Activated CD4-positive, alpha-beta memory T cell treated with anti-CD3 and anti-CD28 coated beads, Interleukin-2, amount 10 ng/mL, durations not matched to agents 7 days and 5 days (primary cell): ENCODE measurements at regions not wholly inside any gene's neighbourhood (a gene's known extent, or its start where the extent isn't known, plus 50 kb on each side); places are given as distances from the start of the nearest gene placed in this dataset.

ENCODE experiments used
- CTCF ChIA-PET: fragments of 350-600 bp; sonication (Branson Sonifier 250); formaldehyde crosslinking; loops from one replicate; lab custom pipeline; 2021; ENCODE audit warnings: antibody characterized with exemption, inconsistent platforms; lab: Charles Lee
- POLR2A ChIA-PET: fragments of 350-600 bp; sonication (Branson Sonifier 250); formaldehyde crosslinking; loops from one replicate; lab custom pipeline; 2021; ENCODE audit warnings: antibody characterized with exemption; lab: Charles Lee
- DNase-seq: peaks from one replicate; pipeline ENCODE4 v3.0.0-alpha.2; 2020
- H3K27ac Mint-ChIP-seq: one replicate; pipeline ENCODE4 v1.8.0; 2021; ENCODE audit warnings: mild to moderate bottlenecking, mixed read lengths
- H3K27me3 Mint-ChIP-seq: one replicate; pipeline ENCODE4 v1.8.0; 2021; ENCODE audit warnings: mixed read lengths
- H3K36me3 Mint-ChIP-seq: one replicate; pipeline ENCODE4 v1.8.0; 2021; ENCODE audit warnings: low read depth, mixed read lengths
- H3K4me1 Mint-ChIP-seq: one replicate; pipeline ENCODE4 v1.8.0; 2021; ENCODE audit warnings: mixed read lengths
- H3K4me3 Mint-ChIP-seq: one replicate; pipeline ENCODE4 v1.8.0; 2021; ENCODE audit warnings: mild to moderate bottlenecking, mixed read lengths
- H3K9me3 Mint-ChIP-seq: one replicate; pipeline ENCODE4 v1.8.0; 2021; ENCODE audit warnings: mixed read lengths

GRCh38 chr17:82998637-82999036, 80.8 kb upstream of the METRNL start:
- H3K36me3 Mint-ChIP-seq = peaks cover 35% of the 10 kb centered on the region
- POLR2A ChIA-PET = no interaction called here

DNA sequence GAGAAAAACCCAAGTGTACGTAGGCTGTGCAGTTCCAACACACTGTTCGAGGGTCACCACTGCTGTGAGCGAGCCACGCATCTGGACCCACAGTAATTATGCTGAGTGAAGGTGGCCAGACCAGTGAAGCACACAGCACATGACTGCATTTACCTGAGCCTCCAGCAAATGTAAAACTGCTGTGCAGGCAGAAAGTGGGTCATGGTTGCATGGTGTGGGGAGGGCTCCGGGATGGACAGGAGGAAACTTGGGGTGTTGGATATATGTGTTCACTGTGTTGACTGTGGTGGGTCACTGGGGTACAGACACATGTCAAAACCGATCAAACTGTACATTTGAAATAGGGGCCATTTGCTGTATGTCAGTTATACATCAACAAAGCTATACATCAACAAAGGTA, 78.7 kb upstream of the METRNL start:
- Mint-ChIP-seq H3K36me3 (peaks cover 31% of the 10 kb centered on the region), H3K27me3 (no peaks in the 10 kb centered on the region), H3K4me1 (no peaks in the 10 kb centered on the region), H3K27ac (no peak overlapping the region), H3K9me3 (peaks cover 7% of the 10 kb centered on the region), H3K4me3 (no peak overlapping the region)
- no peak for DNase-seq
- CTCF ChIA-PET = no interaction called here
- POLR2A ChIA-PET = no interaction called here

More at GRCh38 chr17:82998637-82999036, 80.8 kb upstream of the METRNL start:
- Mint-ChIP-seq H3K27me3 (peaks cover 7% of the 10 kb centered on the region), H3K4me3 (no peak overlapping the region), H3K9me3 (peaks cover 12% of the 10 kb centered on the region), H3K4me1 (no peaks in the 10 kb centered on the region), H3K27ac (no peak overlapping the region)
- CTCF ChIA-PET = no interaction called here
- no peak for DNase-seq

DNA sequence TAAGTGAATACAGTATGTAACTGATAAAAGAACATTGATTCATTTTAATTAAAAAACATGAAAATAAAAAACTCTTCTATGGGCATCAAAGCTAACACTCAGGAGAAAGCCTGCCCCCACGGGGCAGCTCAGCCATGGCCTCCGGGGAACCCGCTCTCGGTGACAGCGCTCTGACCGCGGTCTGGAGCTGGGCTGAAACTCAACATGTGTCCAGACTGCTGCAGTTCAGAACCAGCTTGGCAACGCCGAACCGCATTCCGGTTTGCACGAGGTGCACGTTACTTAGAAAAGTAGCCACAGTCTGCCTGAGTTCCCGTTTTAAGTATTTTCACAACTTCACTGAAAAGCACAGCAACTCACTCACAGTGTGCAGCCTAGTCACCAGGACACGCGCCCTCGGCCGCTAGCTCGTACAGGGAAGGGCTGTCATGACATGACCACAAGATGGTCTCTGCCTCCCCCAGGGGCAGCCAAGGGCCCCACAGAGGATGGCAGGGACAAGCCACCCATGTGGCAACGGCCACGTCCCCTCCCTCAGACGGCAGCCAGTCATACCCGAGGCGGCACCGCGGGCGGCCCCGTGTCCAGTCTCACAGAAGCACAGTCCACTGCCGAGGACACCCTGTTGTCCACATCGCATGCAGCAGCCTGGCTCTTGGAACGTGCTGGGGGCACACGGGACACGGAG, 77.1 kb upstream of the METRNL start:
- DNase-seq = no peak
- POLR2A ChIA-PET = no interaction called here
- Mint-ChIP-seq H3K4me1 (no peaks in the 10 kb centered on the region), H3K36me3 (peaks cover 28% of the 10 kb centered on the region), H3K9me3 (peaks cover 7% of the 10 kb centered on the region), H3K27me3 (no peaks in the 10 kb centered on the region), H3K27ac (no peak overlapping the region), H3K4me3 (no peak overlapping the region)
- CTCF ChIA-PET = no interaction called here

DNA sequence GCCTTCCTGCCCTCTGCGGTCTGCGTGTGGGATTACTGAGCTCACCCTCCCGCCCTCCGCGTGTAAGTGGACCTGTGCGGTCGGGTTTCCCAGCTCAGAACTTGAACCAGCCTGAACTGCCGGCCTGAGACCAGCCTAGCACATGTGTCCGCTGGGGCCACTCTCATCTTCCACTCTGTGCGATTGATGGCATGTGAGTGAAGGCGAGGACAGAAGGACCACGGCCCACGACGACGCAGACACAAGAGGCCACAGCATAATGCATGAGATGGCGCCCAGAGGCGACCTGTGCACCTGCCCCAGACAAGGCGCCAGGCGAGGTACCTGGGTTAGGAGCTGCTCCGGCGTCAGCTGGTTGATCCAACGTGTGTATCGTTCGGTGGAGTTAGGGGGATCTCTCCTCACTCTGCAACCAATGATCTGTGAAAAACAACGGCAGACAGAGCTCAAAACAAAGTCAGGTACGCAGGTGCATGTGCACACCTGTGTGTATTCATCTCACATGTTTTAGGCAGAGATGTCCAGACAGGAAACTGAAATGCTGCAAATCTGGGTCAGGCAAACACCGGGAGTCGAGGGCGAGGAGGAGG, 74.5 kb upstream of the METRNL start:
- no peak overlapping the region for H3K4me3 Mint-ChIP-seq
- peaks cover 22% of the 10 kb centered on the region for H3K36me3 Mint-ChIP-seq
- no peak overlapping the region for H3K27ac Mint-ChIP-seq
- no peaks in the 10 kb centered on the region for H3K4me1 Mint-ChIP-seq
- no peaks in the 10 kb centered on the region for H3K27me3 Mint-ChIP-seq
- DNase-seq = no peak
- no peaks in the 10 kb centered on the region for H3K9me3 Mint-ChIP-seq
- ChIA-PET CTCF (no interaction called here), POLR2A (no interaction called here)

DNA sequence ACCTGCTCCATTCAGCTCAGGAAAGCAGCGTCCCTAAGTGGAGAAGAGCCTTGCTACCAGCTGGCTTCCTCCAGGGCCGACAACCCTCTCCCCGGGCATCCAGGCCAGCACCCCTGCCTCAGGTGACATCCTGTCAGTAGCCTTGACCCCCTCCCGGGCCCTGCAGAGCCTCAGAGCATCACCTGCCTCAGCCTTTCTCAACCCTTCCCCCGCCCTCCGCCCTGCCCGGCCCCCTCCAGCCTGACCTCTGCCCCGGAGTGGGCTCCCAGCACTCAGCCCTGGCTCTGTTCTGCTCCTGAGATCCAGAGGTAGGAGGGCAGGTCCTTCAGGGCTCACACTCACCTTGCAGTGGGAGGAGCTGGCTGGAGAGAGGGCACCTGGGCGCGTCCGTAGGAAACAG, 73.8 kb upstream of the METRNL start:
- POLR2A ChIA-PET = no interaction called here
- H3K27ac Mint-ChIP-seq = no peak overlapping the region
- DNase-seq = no peak
- CTCF ChIA-PET = no interaction called here
- no peaks in the 10 kb centered on the region for H3K4me1 Mint-ChIP-seq
- peaks cover 20% of the 10 kb centered on the region for H3K36me3 Mint-ChIP-seq
- H3K9me3 Mint-ChIP-seq = no peaks in the 10 kb centered on the region
- no peaks in the 10 kb centered on the region for H3K27me3 Mint-ChIP-seq
- H3K4me3 Mint-ChIP-seq = no peak overlapping the region

DNA sequence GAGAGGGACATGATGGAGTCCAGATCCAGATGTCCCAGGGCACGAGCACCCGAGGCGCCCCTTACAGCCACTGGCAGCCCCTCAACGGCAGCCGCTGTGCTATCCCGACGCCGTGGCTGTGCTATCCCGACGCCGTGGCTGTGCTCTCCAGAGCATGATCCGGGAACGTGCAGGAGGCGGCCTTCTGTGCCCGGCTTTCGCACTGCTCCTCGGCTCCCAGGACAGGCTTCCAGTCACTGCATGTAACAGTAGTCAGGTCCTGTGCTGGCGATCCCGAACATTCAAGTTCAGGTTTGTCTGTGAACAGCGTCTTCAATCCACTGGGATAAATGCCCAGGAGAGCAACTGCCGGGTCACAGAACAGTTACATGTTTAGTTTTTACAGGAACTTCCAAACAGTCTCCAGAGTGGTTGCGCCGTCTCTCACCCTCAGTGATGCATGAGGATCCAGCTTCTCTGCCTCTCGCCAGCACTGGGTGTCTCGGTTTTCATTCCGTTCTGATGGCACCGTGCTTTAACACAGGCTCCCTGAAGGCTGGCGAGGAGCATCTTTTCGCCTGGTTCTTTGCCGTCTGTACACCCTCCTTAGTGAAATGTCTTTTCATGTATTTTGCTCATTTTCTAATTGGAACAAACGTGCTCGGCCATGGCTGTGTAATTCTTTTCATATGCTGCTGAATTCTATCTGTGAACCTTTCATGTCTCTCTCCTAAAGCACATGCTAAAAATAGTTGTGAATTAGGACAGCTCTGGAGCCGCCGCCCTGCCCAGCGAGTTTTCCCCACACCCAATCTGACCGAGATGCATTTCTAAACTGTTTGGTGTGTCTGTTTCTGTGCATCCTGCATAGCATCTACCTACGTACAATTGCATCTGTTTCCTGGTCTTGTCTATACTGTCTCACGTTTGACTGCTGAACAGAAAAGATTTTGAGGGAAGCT, 72.6 kb upstream of the METRNL start:
- Mint-ChIP-seq H3K4me1 (no peaks in the 10 kb centered on the region), H3K27ac (no peak overlapping the region)
- CTCF ChIA-PET = no interaction called here

DNA sequence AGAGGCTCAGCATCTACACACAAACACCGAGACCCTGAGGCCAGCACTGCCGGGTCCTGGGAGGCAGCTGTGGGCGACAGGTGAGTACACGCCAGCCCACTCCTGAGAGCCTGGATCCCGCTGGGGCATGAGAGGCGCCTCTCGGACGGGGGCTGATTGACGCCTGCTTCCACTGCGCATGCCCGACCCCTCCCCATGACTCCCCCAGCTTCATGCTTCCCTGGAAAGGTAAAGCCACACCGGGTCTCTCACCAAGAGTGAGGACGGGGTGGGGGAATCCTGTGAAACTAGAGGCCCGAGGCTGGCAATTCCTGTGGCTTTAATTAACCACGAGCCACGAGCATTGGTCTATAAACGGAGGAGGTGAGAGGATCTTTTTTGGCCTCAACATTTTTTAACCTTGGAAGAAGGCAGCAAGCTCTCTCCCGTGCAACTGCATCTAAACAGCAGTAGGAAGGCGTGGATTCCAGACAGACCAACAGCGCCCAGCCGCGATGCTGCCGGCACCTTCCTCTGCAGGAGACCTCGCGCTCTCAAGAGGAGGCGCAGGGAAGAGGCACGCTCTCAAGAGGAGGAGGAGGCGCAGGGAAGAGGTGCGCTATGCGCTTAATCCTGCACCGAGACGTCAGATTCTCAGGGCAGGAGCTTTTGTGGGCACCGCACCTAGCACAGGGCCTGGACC, 71.8 kb upstream of the METRNL start:
- H3K4me3 Mint-ChIP-seq = no peak overlapping the region
- POLR2A ChIA-PET = no interaction called here
- H3K27me3 Mint-ChIP-seq = no peaks in the 10 kb centered on the region
- H3K9me3 Mint-ChIP-seq = no peaks in the 10 kb centered on the region
- no peaks in the 10 kb centered on the region for H3K4me1 Mint-ChIP-seq
- no peak for DNase-seq
- H3K27ac Mint-ChIP-seq = no peak overlapping the region
- CTCF ChIA-PET = no interaction called here
- H3K36me3 Mint-ChIP-seq = peaks cover 14% of the 10 kb centered on the region

More for the DNA sequence above, 72.6 kb upstream of the METRNL start:
- H3K9me3 Mint-ChIP-seq = no peaks in the 10 kb centered on the region
- no peaks in the 10 kb centered on the region for H3K27me3 Mint-ChIP-seq
- H3K4me3 Mint-ChIP-seq = no peak overlapping the region
- DNase-seq = no peak
- POLR2A ChIA-PET = no interaction called here
- H3K36me3 Mint-ChIP-seq = peaks cover 14% of the 10 kb centered on the region

DNA sequence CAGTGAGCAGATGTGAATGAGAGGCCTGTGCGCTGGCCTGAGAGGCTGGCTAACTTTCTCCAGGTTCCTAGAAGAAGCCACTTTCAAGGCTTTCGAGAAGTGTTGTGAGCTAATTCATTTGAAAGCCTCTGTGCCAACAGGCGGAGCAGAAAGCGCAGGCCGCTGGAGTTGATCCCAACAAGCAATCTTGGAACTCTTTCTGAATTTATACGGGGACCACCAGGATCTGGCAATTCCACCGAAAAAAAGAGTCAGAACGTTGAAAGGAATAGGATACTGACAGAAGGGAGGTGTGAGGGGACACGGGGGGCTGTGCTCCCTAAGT, 71.3 kb upstream of the METRNL start:
- Mint-ChIP-seq H3K36me3 (peaks cover 14% of the 10 kb centered on the region), H3K27me3 (no peaks in the 10 kb centered on the region), H3K27ac (no peak overlapping the region), H3K4me3 (no peak overlapping the region), H3K9me3 (no peaks in the 10 kb centered on the region), H3K4me1 (no peaks in the 10 kb centered on the region)
- DNase-seq = no peak
- POLR2A ChIA-PET = no interaction called here
- CTCF ChIA-PET = no interaction called here

DNA sequence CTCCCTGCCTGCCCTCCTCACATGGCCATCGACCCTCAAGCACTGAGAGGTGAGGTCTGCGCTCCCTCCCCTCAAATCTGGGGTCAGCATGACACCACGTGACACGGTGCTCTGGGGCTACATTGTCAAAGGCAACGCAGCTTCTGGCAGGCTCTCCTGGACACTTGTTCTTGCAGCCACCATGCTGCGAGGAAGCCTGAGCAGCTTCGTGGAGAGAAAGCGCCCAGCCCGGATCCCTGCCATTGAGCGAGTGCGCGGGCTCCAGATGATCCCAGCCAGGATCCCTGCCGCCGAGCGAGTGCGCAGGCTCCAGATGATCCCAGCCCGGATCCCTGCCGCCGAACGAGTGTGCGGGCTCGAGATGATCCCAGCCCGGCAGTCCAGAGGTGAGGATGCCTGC, 70.9 kb upstream of the METRNL start:
- POLR2A ChIA-PET = no interaction called here

GRCh38 chr17:83009414-83010205, 69.8 kb upstream of the METRNL start:
- CTCF ChIA-PET = no interaction called here
- POLR2A ChIA-PET = interaction anchor here (1.3 kb wide), 1 partner anchor 70 kb away, joined by 3 read pairs; the partner anchor contains the start of gene METRNL
- H3K4me1 Mint-ChIP-seq = no peaks in the 10 kb centered on the region
- H3K27ac Mint-ChIP-seq = no peak overlapping the region
- no peak overlapping the region for H3K4me3 Mint-ChIP-seq
- no peak for DNase-seq
- peaks cover 14% of the 10 kb centered on the region for H3K36me3 Mint-ChIP-seq
- no peaks in the 10 kb centered on the region for H3K27me3 Mint-ChIP-seq
- H3K9me3 Mint-ChIP-seq = no peaks in the 10 kb centered on the region

More for the DNA sequence above, 70.9 kb upstream of the METRNL start:
- Mint-ChIP-seq H3K4me1 (no peaks in the 10 kb centered on the region), H3K9me3 (no peaks in the 10 kb centered on the region), H3K4me3 (no peak overlapping the region), H3K27ac (no peak overlapping the region), H3K27me3 (no peaks in the 10 kb centered on the region), H3K36me3 (peaks cover 14% of the 10 kb centered on the region)
- CTCF ChIA-PET = no interaction called here
- no peak for DNase-seq

DNA sequence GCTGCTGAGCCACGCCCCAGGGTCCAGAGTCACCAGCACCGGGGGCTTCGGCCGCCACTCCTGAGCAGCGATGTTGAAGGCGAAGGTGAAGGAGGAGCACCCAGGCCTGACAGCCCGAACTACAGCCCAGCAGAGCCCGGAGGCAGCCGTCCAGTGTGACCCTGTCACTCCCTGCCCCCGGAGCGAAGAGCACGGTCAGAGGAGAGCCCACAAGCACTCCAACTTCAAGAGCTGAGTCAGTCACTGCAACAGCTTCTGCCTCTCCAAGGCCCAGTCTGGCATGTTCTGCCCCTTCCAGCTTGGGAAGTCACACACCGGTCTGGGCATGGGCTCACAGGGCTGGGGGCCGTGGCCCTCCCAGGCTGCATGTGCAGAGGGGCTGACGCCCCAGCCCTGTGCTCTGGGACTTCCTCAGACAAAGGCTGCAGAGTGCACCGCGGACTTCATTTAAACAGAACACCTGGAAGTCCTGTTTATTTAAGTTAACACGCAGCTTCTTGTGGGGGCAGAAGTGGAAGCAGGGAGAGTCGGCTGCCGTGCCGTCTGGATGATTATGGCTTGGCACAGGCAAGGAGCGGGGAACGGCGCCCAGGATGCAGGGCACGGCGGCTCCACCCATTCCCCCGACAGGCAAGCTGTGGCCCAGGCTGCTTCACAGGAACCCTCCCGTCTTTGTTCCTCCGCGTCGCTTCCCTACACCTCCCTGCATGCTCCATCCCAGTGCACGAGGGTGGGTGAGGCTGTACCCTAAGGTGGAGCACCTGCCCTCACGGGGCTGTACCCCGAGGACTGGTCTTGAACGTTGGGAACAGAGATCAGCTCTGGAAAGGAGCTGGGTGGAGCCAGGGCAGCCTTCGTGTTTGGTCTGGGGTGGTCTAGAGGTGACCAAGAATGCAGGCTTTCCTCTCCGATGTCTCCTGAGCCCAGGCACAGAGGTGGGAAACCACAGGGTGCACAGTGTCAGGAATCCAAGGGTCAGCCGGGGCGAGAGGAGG, 68.9 kb upstream of the METRNL start:
- Mint-ChIP-seq H3K4me1 (no peaks in the 10 kb centered on the region), H3K27ac (no peak overlapping the region), H3K4me3 (no peak overlapping the region), H3K36me3 (peaks cover 5% of the 10 kb centered on the region), H3K9me3 (no peaks in the 10 kb centered on the region), H3K27me3 (no peaks in the 10 kb centered on the region)
- DNase-seq = no peak
- CTCF ChIA-PET = interaction anchor here (1.2 kb wide), 1 partner anchor 228 kb away, joined by 3 read pairs; no protein-coding TSS in a partner anchor
- POLR2A ChIA-PET = interaction anchor here (0.9 to 1.3 kb wide), 2 partner anchors 31 to 69 kb away, joined by 3 read pairs; partner anchors contain the start of gene METRNL
